Body of pancreas (tissue), 4 donors: ENCODE measurements at regions not wholly inside any gene's neighbourhood (a gene's known extent, or its start where the extent isn't known, plus 50 kb on each side); places are given as distances from the start of the nearest gene placed in this dataset.

Source experiments
- ATAC-seq: fragments of 150-250 bp; one replicate; pipeline ENCODE4 v1.9.1; 2016
- DNase-seq, 4 donors: peaks; one replicate each; pipeline ENCODE4 v3.0.0-alpha.2; 2019
- H3K27ac ChIP-seq, 4 donors: fragments of 200-600 bp; sonication (generic); 1 replicate in 3 of 4; 2 replicates in 1 of 4; pipeline versions ENCODE4 v1.5.1 to v1.6.1; 2016 to 2019; ENCODE audit warnings: mild to moderate bottlenecking in 1 of 4, mixed read lengths in 1 of 4, moderate library complexity in 1 of 4
- H3K27me3 ChIP-seq, 2 donors: fragments of 200-600 bp; sonication (generic); one replicate each; pipeline ENCODE4 v1.6.0; 2016; ENCODE audit warnings: mild to moderate bottlenecking in 1 of 2
- H3K36me3 ChIP-seq, 2 donors: fragments of 200-600 bp; sonication (generic); replicated peaks in 1 of 2; 2 replicates each; pipeline ENCODE4 v1.5.1; 2016; ENCODE audit warnings: low read depth in 2 of 2; ENCODE audit not compliant: insufficient read depth in 1 of 2
- H3K4me1 ChIP-seq: fragments of 200-600 bp; sonication (generic); one replicate; pipeline ENCODE4 v1.6.0; 2016
- H3K4me3 ChIP-seq, 2 donors: fragments of 200-600 bp; sonication (generic); 1 replicate in 1 of 2; 2 replicates in 1 of 2; pipeline ENCODE4 v1.5.1; 2016 to 2019
- H3K9me3 ChIP-seq, 3 donors: fragments of 200-600 bp; sonication (generic); 1 replicate in 2 of 3; 2 replicates in 1 of 3; pipeline ENCODE4 v1.5.1; 2016
- POLR2A ChIP-seq, 3 donors: fragments of 450-650 bp; IDR thresholded peaks; one replicate each; pipeline ENCODE4 v1.6.1; 2016; ENCODE audit warnings: antibody characterized with exemption in 3 of 3, mild to moderate bottlenecking in 2 of 3
- WGBS, 2 donors: methylation state at CpG; one replicate each; pipeline ENCODE4 v1.1.5; 2017; 5-methylcytosine and 5-hydroxymethylcytosine counted together
- intact Hi-C: fragments of 100-400 bp; cut with DNase I; formaldehyde crosslinking; loops from one replicate; pipeline ENCODE4 v1.15.1; 2023
- TF ChIP-seq, protein P1 (sequence below), 7 experiments: fragments of 450-650 bp in 4 of 7; fragments of 200-600 bp in 3 of 7; sonication (generic) in 3 of 7; IDR thresholded peaks; one replicate each; pipeline ENCODE4 v1.5.1; 2016 to 2019; ENCODE audit warnings: antibody characterized with exemption in 7 of 7

- no peak for ATAC-seq
- intact Hi-C loops = no loop called here
Measured at GRCh38 chr16:87180069-87180468, 137.1 kb downstream of the C16orf95 start.

DNA sequence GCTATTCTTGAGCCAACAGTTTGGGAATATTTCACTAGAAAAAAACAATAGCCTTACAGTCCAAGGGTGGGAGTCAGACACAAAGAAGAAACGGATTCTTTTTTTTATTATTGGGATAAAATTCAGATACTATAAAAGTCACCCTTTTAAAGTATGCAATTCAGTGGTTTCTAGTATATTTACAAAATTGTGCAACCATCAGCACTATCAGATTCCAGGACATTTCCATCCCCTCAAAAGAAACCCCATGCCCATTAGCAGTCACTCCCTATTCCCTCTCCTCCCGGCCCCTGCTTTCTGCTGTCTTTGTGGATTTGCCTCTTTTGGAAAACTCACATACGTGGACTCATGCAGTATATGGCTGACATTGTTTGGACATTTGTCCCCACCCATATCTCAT, 134.4 kb downstream of the C16orf95 start:
- H3K27ac ChIP-seq = no peak overlapping the region
- no peaks in the 10 kb centered on the region for H3K4me1 ChIP-seq
- H3K27me3 ChIP-seq = no peaks in the 10 kb centered on the region
- WGBS, 2 donors = 83 to 86% methylated on average over 3 of the region's 3 CpGs
- ATAC-seq (no peak), DNase-seq (no peak)
- intact Hi-C loops = no loop called here
- TF ChIP-seq, protein P1, sequence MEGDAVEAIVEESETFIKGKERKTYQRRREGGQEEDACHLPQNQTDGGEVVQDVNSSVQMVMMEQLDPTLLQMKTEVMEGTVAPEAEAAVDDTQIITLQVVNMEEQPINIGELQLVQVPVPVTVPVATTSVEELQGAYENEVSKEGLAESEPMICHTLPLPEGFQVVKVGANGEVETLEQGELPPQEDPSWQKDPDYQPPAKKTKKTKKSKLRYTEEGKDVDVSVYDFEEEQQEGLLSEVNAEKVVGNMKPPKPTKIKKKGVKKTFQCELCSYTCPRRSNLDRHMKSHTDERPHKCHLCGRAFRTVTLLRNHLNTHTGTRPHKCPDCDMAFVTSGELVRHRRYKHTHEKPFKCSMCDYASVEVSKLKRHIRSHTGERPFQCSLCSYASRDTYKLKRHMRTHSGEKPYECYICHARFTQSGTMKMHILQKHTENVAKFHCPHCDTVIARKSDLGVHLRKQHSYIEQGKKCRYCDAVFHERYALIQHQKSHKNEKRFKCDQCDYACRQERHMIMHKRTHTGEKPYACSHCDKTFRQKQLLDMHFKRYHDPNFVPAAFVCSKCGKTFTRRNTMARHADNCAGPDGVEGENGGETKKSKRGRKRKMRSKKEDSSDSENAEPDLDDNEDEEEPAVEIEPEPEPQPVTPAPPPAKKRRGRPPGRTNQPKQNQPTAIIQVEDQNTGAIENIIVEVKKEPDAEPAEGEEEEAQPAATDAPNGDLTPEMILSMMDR (IDR thresholded peaks at IDR 0.05) = no peak
- no peak for TF ChIP-seq POLR2A (IDR thresholded peaks at IDR 0.05)
- H3K4me3 ChIP-seq = no peak overlapping the region
- H3K9me3 ChIP-seq = no peaks in the 10 kb centered on the region
- H3K36me3 ChIP-seq = no peaks in the 10 kb centered on the region

More at GRCh38 chr16:87180069-87180468, 137.1 kb downstream of the C16orf95 start:
- H3K9me3 ChIP-seq = no peaks in the 10 kb centered on the region
- no peaks in the 10 kb centered on the region for H3K4me1 ChIP-seq
- H3K4me3 ChIP-seq = no peak overlapping the region
- H3K27me3 ChIP-seq = no peaks in the 10 kb centered on the region
- TF ChIP-seq POLR2A (IDR thresholded peaks at IDR 0.05) = no peak
- TF ChIP-seq, protein P1 (IDR thresholded peaks at IDR 0.05) = no peak
- no peak for DNase-seq
- no peak overlapping the region for H3K27ac ChIP-seq
- WGBS, 2 donors = 70 to 72% methylated on average over 5 to 6 of the region's 6 CpGs
- no peaks in the 10 kb centered on the region for H3K36me3 ChIP-seq

- Histone ChIP-seq H3K36me3 (no peaks in the 10 kb centered on the region), H3K4me3 (no peak overlapping the region), H3K27me3 (no peaks in the 10 kb centered on the region), H3K27ac (no peak overlapping the region), H3K4me1 (no peaks in the 10 kb centered on the region), H3K9me3 (no peaks in the 10 kb centered on the region)
- DNase-seq (no peak), ATAC-seq (no peak)
- WGBS, 2 donors = 81 to 95% methylated on average over 7 to 10 of the region's 10 CpGs
- intact Hi-C loops = no loop called here
- TF ChIP-seq POLR2A (IDR thresholded peaks at IDR 0.05) = no peak
- TF ChIP-seq, protein P1 (IDR thresholded peaks at IDR 0.05) = no peak
Measured at GRCh38 chr16:87183647-87184046, 133.5 kb downstream of the C16orf95 start.

- 70 to 82% methylated on average over 8 of the region's 8 CpGs for WGBS, 2 donors
- no peaks in the 10 kb centered on the region for H3K36me3 ChIP-seq
- H3K4me1 ChIP-seq = no peaks in the 10 kb centered on the region
- no peaks in the 10 kb centered on the region for H3K27me3 ChIP-seq
- H3K9me3 ChIP-seq = peaks cover 0 to 13% (median 0%) of the 10 kb centered on the region in 3 donors
- intact Hi-C loops = no loop called here
- H3K4me3 ChIP-seq = no peak overlapping the region
- TF ChIP-seq, protein P1 (IDR thresholded peaks at IDR 0.05) = no peak
- TF ChIP-seq POLR2A (IDR thresholded peaks at IDR 0.05) = no peak
- no peak for ATAC-seq
- no peak for DNase-seq
- H3K27ac ChIP-seq = no peak overlapping the region
Measured at GRCh38 chr16:87185308-87185707, 131.9 kb downstream of the C16orf95 start.

- ATAC-seq (no peak), DNase-seq (no peak)
- 87 to 89% methylated on average over 4 to 18 of the region's 19 CpGs for WGBS, 2 donors
- Histone ChIP-seq H3K27me3 (no peaks in the 10 kb centered on the region), H3K9me3 (peaks cover 0 to 17% (median 0%) of the 10 kb centered on the region in 3 donors), H3K36me3 (no peaks in the 10 kb centered on the region), H3K27ac (no peak overlapping the region), H3K4me3 (no peak overlapping the region), H3K4me1 (no peaks in the 10 kb centered on the region)
- intact Hi-C loops = no loop called here
- TF ChIP-seq POLR2A (IDR thresholded peaks at IDR 0.05) = no peak
- TF ChIP-seq, protein P1 (IDR thresholded peaks at IDR 0.05) = no peak
Measured at GRCh38 chr16:87185983-87186382, 131.2 kb downstream of the C16orf95 start.
